ENCODE measurements at regions not wholly inside any gene's neighbourhood (a gene's known extent, or its start where the extent isn't known, plus 50 kb on each side); places are given as distances from the start of the nearest gene placed in this dataset.

DNA sequence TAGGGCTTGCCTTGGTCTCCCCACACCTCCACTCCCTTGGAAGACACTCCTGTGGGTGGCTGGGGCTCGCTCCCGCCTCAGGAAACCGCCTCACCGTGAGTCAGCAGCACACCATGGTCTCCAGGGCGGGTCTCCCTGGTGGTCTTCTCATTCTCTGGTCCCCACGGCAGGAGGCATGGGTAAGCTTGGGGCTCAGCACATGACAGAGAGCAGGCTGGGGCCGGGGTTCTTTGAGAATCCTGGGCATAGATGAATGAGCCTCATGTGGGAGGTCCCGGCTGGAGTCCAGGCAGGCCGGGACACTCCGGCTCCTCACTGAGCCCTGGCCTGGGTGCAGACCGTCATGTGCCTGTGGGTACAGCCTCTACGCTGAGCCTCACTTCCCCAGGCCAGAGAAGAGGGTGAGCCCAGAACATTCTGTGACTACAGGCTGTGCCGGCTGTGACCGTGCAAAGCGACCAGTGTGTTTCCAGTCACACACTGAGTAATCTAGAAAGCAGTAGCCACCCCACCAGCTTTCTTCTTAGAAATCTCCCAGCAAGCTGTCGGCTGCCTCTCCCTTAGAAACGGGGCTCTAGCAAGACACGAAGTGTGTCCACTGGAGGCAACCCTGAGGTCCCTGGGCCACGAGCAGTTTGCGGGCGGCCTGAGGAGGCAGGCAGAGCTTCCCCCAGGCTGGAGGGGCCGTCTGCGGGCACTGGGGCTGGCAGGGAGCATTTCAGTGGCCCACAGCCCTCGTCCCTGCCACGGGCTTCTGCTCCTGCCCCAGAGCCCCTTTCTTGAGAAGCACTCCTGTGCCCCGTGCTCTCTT, 93.1 kb downstream of the RHOB start:
- DNase-seq = no peak
- Mint-ChIP-seq H3K4me3 (ENCODE audit: unreplicated experiment) (no peak overlapping the region), H3K27me3 (ENCODE audit: unreplicated experiment) (peaks cover 18% of the 10 kb centered on the region), H3K36me3 (ENCODE audit: unreplicated experiment) (peaks cover 5% of the 10 kb centered on the region), H3K27ac (ENCODE audit: unreplicated experiment) (no peak overlapping the region), H3K9me3 (ENCODE audit: unreplicated experiment) (peaks cover 12% of the 10 kb centered on the region), H3K4me1 (ENCODE audit: low read depth, unreplicated experiment) (peaks cover 42% of the 10 kb centered on the region)
- TF ChIP-seq, protein P1, sequence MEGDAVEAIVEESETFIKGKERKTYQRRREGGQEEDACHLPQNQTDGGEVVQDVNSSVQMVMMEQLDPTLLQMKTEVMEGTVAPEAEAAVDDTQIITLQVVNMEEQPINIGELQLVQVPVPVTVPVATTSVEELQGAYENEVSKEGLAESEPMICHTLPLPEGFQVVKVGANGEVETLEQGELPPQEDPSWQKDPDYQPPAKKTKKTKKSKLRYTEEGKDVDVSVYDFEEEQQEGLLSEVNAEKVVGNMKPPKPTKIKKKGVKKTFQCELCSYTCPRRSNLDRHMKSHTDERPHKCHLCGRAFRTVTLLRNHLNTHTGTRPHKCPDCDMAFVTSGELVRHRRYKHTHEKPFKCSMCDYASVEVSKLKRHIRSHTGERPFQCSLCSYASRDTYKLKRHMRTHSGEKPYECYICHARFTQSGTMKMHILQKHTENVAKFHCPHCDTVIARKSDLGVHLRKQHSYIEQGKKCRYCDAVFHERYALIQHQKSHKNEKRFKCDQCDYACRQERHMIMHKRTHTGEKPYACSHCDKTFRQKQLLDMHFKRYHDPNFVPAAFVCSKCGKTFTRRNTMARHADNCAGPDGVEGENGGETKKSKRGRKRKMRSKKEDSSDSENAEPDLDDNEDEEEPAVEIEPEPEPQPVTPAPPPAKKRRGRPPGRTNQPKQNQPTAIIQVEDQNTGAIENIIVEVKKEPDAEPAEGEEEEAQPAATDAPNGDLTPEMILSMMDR (IDR thresholded peaks at IDR 0.05; ENCODE audit: partially characterized antibody, unreplicated experiment) = no peak

DNA sequence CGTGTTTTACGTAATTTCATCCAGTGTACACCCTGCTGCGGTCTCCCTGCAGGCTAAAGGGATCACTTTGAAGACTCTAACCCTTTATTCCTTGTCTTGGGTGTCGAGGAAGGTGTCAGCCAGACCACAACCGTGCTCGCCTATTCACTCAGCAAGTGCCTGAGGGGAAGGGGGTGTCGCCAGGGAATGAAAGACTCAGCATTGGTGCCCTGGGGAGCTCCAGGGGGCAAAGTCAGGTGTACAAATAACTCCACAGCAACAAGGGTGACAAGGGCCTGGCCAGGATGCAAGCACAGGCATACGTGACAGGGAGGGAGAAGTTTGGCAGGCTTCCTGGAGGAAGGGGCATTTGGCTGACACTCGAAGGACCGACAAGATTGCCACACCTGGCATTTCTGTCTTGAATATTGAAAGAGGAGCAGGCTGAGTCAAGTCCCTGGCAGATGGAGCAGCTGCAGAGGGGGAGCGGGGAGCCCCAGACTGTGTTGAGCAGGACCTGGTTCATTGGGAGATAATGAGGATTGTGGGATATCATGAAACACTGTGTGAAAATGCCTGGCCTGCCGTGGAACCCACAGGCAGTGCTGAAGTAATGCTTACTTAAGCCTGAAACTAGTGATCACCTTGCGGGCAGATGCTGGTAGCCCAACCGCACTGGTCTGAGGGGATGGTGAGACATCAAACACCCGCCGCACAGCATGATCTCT, 93.9 kb downstream of the RHOB start:
- peaks cover 12% of the 10 kb centered on the region for H3K9me3 Mint-ChIP-seq (ENCODE audit: unreplicated experiment)
- no peak overlapping the region for H3K27ac Mint-ChIP-seq (ENCODE audit: unreplicated experiment)
- H3K4me3 Mint-ChIP-seq (ENCODE audit: unreplicated experiment) = no peak overlapping the region
- peaks cover 5% of the 10 kb centered on the region for H3K36me3 Mint-ChIP-seq (ENCODE audit: unreplicated experiment)
- peaks cover 18% of the 10 kb centered on the region for H3K27me3 Mint-ChIP-seq (ENCODE audit: unreplicated experiment)
- H3K4me1 Mint-ChIP-seq (ENCODE audit: low read depth, unreplicated experiment) = peaks cover 46% of the 10 kb centered on the region
- DNase-seq = no peak
- TF ChIP-seq, protein P1 (IDR thresholded peaks at IDR 0.05; ENCODE audit: partially characterized antibody, unreplicated experiment) = no peak

DNA sequence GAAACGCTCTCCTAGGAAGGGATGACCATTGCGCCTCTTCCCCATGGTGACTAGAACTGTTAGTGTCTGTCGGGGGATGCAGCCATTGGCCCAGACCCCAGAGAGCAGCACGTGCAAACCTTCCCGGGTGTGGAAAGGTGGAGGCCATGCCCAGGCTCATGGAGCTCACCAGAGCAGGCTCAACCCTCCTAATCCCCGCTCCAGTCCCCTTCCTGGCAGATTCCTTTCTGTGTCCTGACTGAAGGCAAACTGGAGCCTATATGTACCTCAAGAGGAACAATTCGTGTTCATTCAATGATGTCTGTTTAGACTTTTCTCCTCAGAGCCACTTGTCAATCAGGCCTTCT, 94.4 kb downstream of the RHOB start:
- H3K36me3 Mint-ChIP-seq (ENCODE audit: unreplicated experiment) = peaks cover 5% of the 10 kb centered on the region
- DNase-seq = no peak
- H3K4me1 Mint-ChIP-seq (ENCODE audit: low read depth, unreplicated experiment) = peaks cover 46% of the 10 kb centered on the region
- H3K27me3 Mint-ChIP-seq (ENCODE audit: unreplicated experiment) = peaks cover 18% of the 10 kb centered on the region
- H3K4me3 Mint-ChIP-seq (ENCODE audit: unreplicated experiment) = no peak overlapping the region
- no peak overlapping the region for H3K27ac Mint-ChIP-seq (ENCODE audit: unreplicated experiment)
- TF ChIP-seq, protein P1 (IDR thresholded peaks at IDR 0.05; ENCODE audit: partially characterized antibody, unreplicated experiment) = no peak
- H3K9me3 Mint-ChIP-seq (ENCODE audit: unreplicated experiment) = peaks cover 12% of the 10 kb centered on the region

DNA sequence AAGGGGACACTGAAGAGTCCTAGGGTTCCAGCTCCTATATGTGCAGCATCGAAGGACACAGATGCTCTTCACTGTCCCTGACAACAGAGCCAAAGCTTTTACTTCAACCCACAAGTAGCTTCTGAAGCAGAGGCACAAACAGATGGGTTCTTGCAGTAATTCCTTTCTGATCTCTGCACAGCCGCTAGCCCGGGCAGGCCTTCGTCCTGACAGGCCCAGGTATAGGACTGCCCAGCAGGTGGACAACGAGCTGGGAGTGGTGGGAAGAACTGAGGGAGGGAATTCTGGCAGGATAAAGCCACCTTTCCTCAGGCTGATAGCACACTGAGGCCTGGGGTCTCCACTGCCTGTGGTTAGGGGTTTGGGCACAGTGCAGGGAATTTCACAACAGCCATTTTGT, 94.8 kb downstream of the RHOB start:
- Mint-ChIP-seq H3K36me3 (ENCODE audit: unreplicated experiment) (peaks cover 5% of the 10 kb centered on the region), H3K27me3 (ENCODE audit: unreplicated experiment) (peaks cover 20% of the 10 kb centered on the region), H3K9me3 (ENCODE audit: unreplicated experiment) (peaks cover 12% of the 10 kb centered on the region), H3K4me3 (ENCODE audit: unreplicated experiment) (no peak overlapping the region), H3K4me1 (ENCODE audit: low read depth, unreplicated experiment) (peaks cover 48% of the 10 kb centered on the region), H3K27ac (ENCODE audit: unreplicated experiment) (no peak overlapping the region)
- TF ChIP-seq, protein P1 (IDR thresholded peaks at IDR 0.05; ENCODE audit: partially characterized antibody, unreplicated experiment) = no peak
- DNase-seq = no peak

DNA sequence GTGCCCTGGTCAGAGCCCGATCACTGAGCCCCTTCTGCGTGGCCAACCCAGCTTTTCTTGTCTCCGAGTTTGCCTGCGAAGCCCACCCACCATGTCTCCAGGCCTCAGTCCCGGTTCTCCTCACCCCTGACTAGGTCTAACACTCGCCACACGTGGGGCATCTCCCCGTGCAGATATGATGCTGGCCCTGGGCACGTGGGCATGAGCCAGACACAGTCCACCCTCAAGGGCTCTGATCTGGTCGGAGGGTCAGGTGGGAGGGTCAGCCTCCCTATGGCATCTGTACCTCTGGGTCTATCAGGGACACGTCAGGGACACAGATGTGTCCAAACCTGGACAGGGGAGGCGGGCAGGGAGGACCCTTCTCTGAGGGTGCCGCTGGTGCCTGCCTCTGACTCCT, 95.4 kb downstream of the RHOB start:
- peak overlapping the region; percentile 48 for H3K4me3 Mint-ChIP-seq (ENCODE audit: unreplicated experiment)
- peaks cover 13% of the 10 kb centered on the region for H3K9me3 Mint-ChIP-seq (ENCODE audit: unreplicated experiment)
- DNase-seq = no peak
- H3K27me3 Mint-ChIP-seq (ENCODE audit: unreplicated experiment) = peaks cover 20% of the 10 kb centered on the region
- TF ChIP-seq, protein P1 (IDR thresholded peaks at IDR 0.05; ENCODE audit: partially characterized antibody, unreplicated experiment) = no peak
- peaks cover 47% of the 10 kb centered on the region for H3K4me1 Mint-ChIP-seq (ENCODE audit: low read depth, unreplicated experiment)
- H3K36me3 Mint-ChIP-seq (ENCODE audit: unreplicated experiment) = peaks cover 5% of the 10 kb centered on the region
- peak overlapping the region; percentile 98 for H3K27ac Mint-ChIP-seq (ENCODE audit: unreplicated experiment)
